IMR-90 (cell line): ENCODE measurements at regions not wholly inside any gene's neighbourhood (a gene's known extent, or its start where the extent isn't known, plus 50 kb on each side); places are given as distances from the start of the nearest gene placed in this dataset.

Experiments used
- ATAC-seq: fragments of 200-7000 bp; cut with Tn5 transposase; 2 replicates; pipeline ENCODE4 v1.9.1; 2020; ENCODE audit warnings: low read depth, mild to moderate bottlenecking, moderate library complexity
- BruUV-seq: library from RNA; stranded (reverse); fragments of 400-500 nt; replicated peaks from 2 replicates; lab custom pipeline; 2021; lab: Mats Ljungman, UMichigan
- CTCF ChIA-PET: fragments of 300-600 bp; formaldehyde crosslinking; extraction: SDS; loops from one replicate; lab custom pipeline; 2021; ENCODE audit warnings: antibody characterized with exemption; lab: Yijun Ruan, JAX
- POLR2A ChIA-PET: fragments of 300-600 bp; sonication (Branson Sonifier 250); formaldehyde crosslinking; loops from one replicate; lab custom pipeline; 2022; ENCODE audit warnings: antibody characterized with exemption; ENCODE audit not compliant: unreplicated experiment; lab: Charles Lee
- DNase-seq: peaks from one replicate; pipeline ENCODE4 v3.0.0; 2013
- H2AFZ ChIP-seq: replicated peaks from 2 replicates; pipeline ENCODE3; 2013; ENCODE audit warnings: low read length, mild to moderate bottlenecking; ENCODE audit not compliant: poor library complexity
- H2AK5ac ChIP-seq: 2 replicates; pipeline ENCODE4 v1.6.1; 2013; ENCODE audit warnings: low read depth, low read length, inconsistent platforms
- H2AK9ac ChIP-seq: replicated peaks from 2 replicates; pipeline ENCODE3; 2013; ENCODE audit warnings: mild to moderate bottlenecking, low read depth, low read length, moderate library complexity; ENCODE audit not compliant: poor library complexity
- H2BK120ac ChIP-seq: 2 replicates; pipeline ENCODE4 v1.6.1; 2013; ENCODE audit warnings: low read depth, low read length, inconsistent platforms
- H2BK15ac ChIP-seq: 3 replicates; pipeline ENCODE4 v1.6.1; 2013; ENCODE audit warnings: low read depth, low read length, inconsistent platforms
- H2BK20ac ChIP-seq: 2 replicates; pipeline ENCODE4 v1.6.1; 2013; ENCODE audit warnings: low read depth, mild to moderate bottlenecking, inconsistent platforms, low read length, moderate library complexity
- H2BK5ac ChIP-seq: 2 replicates; pipeline ENCODE4 v1.6.1; 2013; ENCODE audit warnings: mild to moderate bottlenecking, low read depth, low read length, inconsistent platforms; ENCODE audit not compliant: poor library complexity, severe bottlenecking
- H3K14ac ChIP-seq: replicated peaks from 2 replicates; pipeline ENCODE4 v1.6.1; 2013; ENCODE audit warnings: low read depth, low read length, inconsistent platforms
- H3K18ac ChIP-seq: 2 replicates; pipeline ENCODE4 v1.6.1; 2013; ENCODE audit warnings: low read depth, low read length, control low read depth
- H3K23ac ChIP-seq: 2 replicates; pipeline ENCODE4 v1.6.1; 2013; ENCODE audit warnings: low read depth, low read length, inconsistent platforms
- H3K27ac ChIP-seq: 2 replicates; pipeline ENCODE4 v1.5.1; 2013; ENCODE audit warnings: mild to moderate bottlenecking, control low read depth, low read length; ENCODE audit not compliant: insufficient read depth
- H3K27me3 ChIP-seq: 2 replicates; pipeline ENCODE4 v1.6.1; 2013; ENCODE audit warnings: low read length; ENCODE audit not compliant: control insufficient read depth, insufficient read depth
- H3K36me3 ChIP-seq: 2 replicates; pipeline ENCODE4 v1.6.1; 2013; ENCODE audit warnings: low read length, mixed read lengths; ENCODE audit not compliant: control insufficient read depth, insufficient read depth
- H3K4ac ChIP-seq: 2 replicates; pipeline ENCODE4 v1.6.1; 2013; ENCODE audit warnings: low read depth, low read length, inconsistent platforms
- H3K4me1 ChIP-seq: 2 replicates; pipeline ENCODE4 v1.6.1; 2013; ENCODE audit warnings: low read length, mixed read lengths; ENCODE audit not compliant: control insufficient read depth, insufficient read depth
- H3K4me2 ChIP-seq: 2 replicates; pipeline ENCODE4 v1.6.1; 2013; ENCODE audit warnings: low read depth, mild to moderate bottlenecking, control low read depth, low read length, moderate library complexity
- H3K4me3 ChIP-seq: 2 replicates; pipeline ENCODE4 v1.5.1; 2013; ENCODE audit warnings: low read depth, mild to moderate bottlenecking, control low read depth, low read length, moderate library complexity; ENCODE audit not compliant: insufficient read depth
- H3K56ac ChIP-seq: 2 replicates; pipeline ENCODE4 v1.6.1; 2013; ENCODE audit warnings: low read length, inconsistent platforms; ENCODE audit not compliant: insufficient read depth; ENCODE audit errors: extremely low read depth
- H3K79me1 ChIP-seq, 2 experiments: 2 replicates each; pipeline ENCODE4 v1.6.1; 2013; ENCODE audit warnings: low read length in 2 of 2, inconsistent platforms in 1 of 2, low read depth in 1 of 2
- H3K9ac ChIP-seq: 2 replicates; pipeline ENCODE4 v1.6.1; 2013; ENCODE audit warnings: low read depth, low read length, control low read depth
- H3K9me1 ChIP-seq: 2 replicates; pipeline ENCODE4 v1.6.1; 2013; ENCODE audit warnings: low read length, inconsistent platforms; ENCODE audit not compliant: insufficient read depth
- H3K9me3 ChIP-seq: 2 replicates; pipeline ENCODE4 v1.6.1; 2013; ENCODE audit warnings: low read length; ENCODE audit not compliant: control insufficient read depth, insufficient read depth
- H4K20me1 ChIP-seq: 2 replicates; pipeline ENCODE4 v1.6.1; 2013; ENCODE audit warnings: low read length, inconsistent platforms; ENCODE audit not compliant: insufficient read depth
- H4K5ac ChIP-seq: 2 replicates; pipeline ENCODE4 v1.6.1; 2013; ENCODE audit warnings: mild to moderate bottlenecking, low read depth, low read length, control low read depth
- H4K8ac ChIP-seq, 2 experiments: 2 replicates each; pipeline ENCODE4 v1.6.1; 2013; ENCODE audit warnings: low read depth in 2 of 2, low read length in 2 of 2, control low read depth in 1 of 2, inconsistent platforms in 1 of 2
- H4K91ac ChIP-seq: 2 replicates; pipeline ENCODE4 v1.6.1; 2013; ENCODE audit warnings: low read depth, low read length, inconsistent platforms; ENCODE audit not compliant: insufficient read depth
- BHLHE40 ChIP-seq: fragments of 150-350 bp; IDR thresholded peaks from 2 replicates; pipeline ENCODE4 v1.6.1; 2016; ENCODE audit warnings: mild to moderate bottlenecking, low read depth, low read length
- CEBPB ChIP-seq: IDR thresholded peaks from 2 replicates; pipeline ENCODE4 v1.6.1; 2012; ENCODE audit warnings: low read depth, low read length, improper control_type of control experiment
- CHD1 ChIP-seq: IDR thresholded peaks from 2 replicates; pipeline ENCODE4 v1.6.1; 2012; ENCODE audit warnings: low read depth, low read length, improper control_type of control experiment
- CTCF ChIP-seq: conservative IDR thresholded peaks from 2 replicates; pipeline ENCODE4 v1.5.1; 2012; ENCODE audit warnings: mild to moderate bottlenecking, low read depth, low read length, improper control_type of control experiment
- FOS ChIP-seq: fragments of 150-350 bp; IDR thresholded peaks from 2 replicates; pipeline ENCODE4 v1.6.1; 2016; ENCODE audit warnings: low read depth, low read length
- MAFK ChIP-seq: IDR thresholded peaks from 2 replicates; pipeline ENCODE4 v1.6.1; 2012; ENCODE audit warnings: low read depth, low read length, improper control_type of control experiment
- MAZ ChIP-seq: IDR thresholded peaks from 2 replicates; pipeline ENCODE4 v1.6.1; 2012; ENCODE audit warnings: low read depth, mild to moderate bottlenecking, low read length, improper control_type of control experiment, moderate library complexity, borderline replicate concordance
- MXI1 ChIP-seq: IDR thresholded peaks from 2 replicates; pipeline ENCODE4 v1.6.1; 2012; ENCODE audit warnings: low read depth, mild to moderate bottlenecking, low read length, moderate library complexity, borderline replicate concordance
- NFE2L2 ChIP-seq: fragments of 150-350 bp; IDR thresholded peaks from 2 replicates; pipeline ENCODE4 v1.6.1; 2016; ENCODE audit warnings: low read depth, mild to moderate bottlenecking, low read length
- POLR2A ChIP-seq: IDR thresholded peaks from 2 replicates; pipeline ENCODE4 v1.6.1; 2012; ENCODE audit warnings: mild to moderate bottlenecking, low read depth, low read length
- RAD21 ChIP-seq: IDR thresholded peaks from 2 replicates; pipeline ENCODE4 v1.6.1; 2012; ENCODE audit warnings: low read length, improper control_type of control experiment
- RCOR1 ChIP-seq: IDR thresholded peaks from 2 replicates; pipeline ENCODE4 v1.6.1; 2012; ENCODE audit warnings: mild to moderate bottlenecking, low read length, improper control_type of control experiment; ENCODE audit not compliant: insufficient replicate concordance
- RFX5 ChIP-seq: IDR thresholded peaks from 2 replicates; pipeline ENCODE4 v1.8.0; 2012; ENCODE audit warnings: low read depth, mild to moderate bottlenecking, low read length, moderate library complexity
- SMC3 ChIP-seq: fragments of 150-350 bp; IDR thresholded peaks from 2 replicates; pipeline ENCODE4 v1.6.1; 2016; ENCODE audit warnings: low read depth, mild to moderate bottlenecking, antibody characterized with exemption, low read length, moderate library complexity
- WGBS, 2 experiments: methylation state at CpG; one replicate each; pipeline versions ENCODE4 v1.1.5 to v1.1.7; 2013; ENCODE audit warnings: missing lambda C conversion rate in 2 of 2; ENCODE audit not compliant: insufficient read length in 1 of 2; ENCODE audit errors: extremely low coverage in 2 of 2; 5-methylcytosine and 5-hydroxymethylcytosine counted together
- dilution Hi-C: fragments of 300-500 bp; cut with HindIII; formaldehyde crosslinking; loops from one replicate; pipeline ENCODE4 v1.14.3; 2018; ENCODE audit warnings: low sequenced_read_pairs; ENCODE audit not compliant: unreplicated experiment
- in situ Hi-C: fragments of 300-500 bp; cut with MboI; formaldehyde crosslinking; loops from 3 replicates; pipeline ENCODE4 v1.14.3; 2019; ENCODE audit warnings: low sequenced_read_pairs, inconsistent platforms, mixed read lengths
- intact Hi-C: fragments of 100-400 bp; cut with micrococcal nuclease; formaldehyde crosslinking; loops from 2 replicates; pipeline ENCODE4 v1.10.0; 2022
- TF ChIP-seq, protein P1 (sequence below): fragments of 150-350 bp; IDR thresholded peaks from 2 replicates; pipeline ENCODE4 v1.6.1; 2017; ENCODE audit warnings: mild to moderate bottlenecking, antibody characterized with exemption, low read length, low read depth
- TF ChIP-seq, protein P2 (sequence below): fragments of 150-350 bp; IDR thresholded peaks from 2 replicates; pipeline ENCODE4 v1.6.1; 2016; ENCODE audit warnings: low read depth, mild to moderate bottlenecking, low read length, moderate library complexity, borderline replicate concordance

GRCh38 chr6:92111386-92111785 is 1308.0 kb downstream of the EPHA7 start:
- Histone ChIP-seq H3K18ac (no peak overlapping the region), H3K27me3 (no peaks in the 10 kb centered on the region), H3K27ac (no peak overlapping the region), H3K4me3 (no peak overlapping the region), H4K91ac (no peak overlapping the region), H2BK120ac (no peak overlapping the region), H4K20me1 (no peaks in the 10 kb centered on the region), H3K23ac (no peak overlapping the region), H2BK15ac (no peak overlapping the region), H2BK20ac (no peak overlapping the region), H2BK5ac (no peak overlapping the region), H3K9me1 (no peaks in the 10 kb centered on the region), H3K4ac (no peak overlapping the region), H2AK5ac (no peak overlapping the region), H4K5ac (no peak overlapping the region), H3K36me3 (no peaks in the 10 kb centered on the region), H3K56ac (no peak overlapping the region), H3K4me1 (no peaks in the 10 kb centered on the region), H4K8ac (no peak overlapping the region), H3K9ac (no peak overlapping the region), H3K9me3 (peaks cover 4% of the 10 kb centered on the region), H2AK9ac (no peak overlapping the region), H3K14ac (no peak overlapping the region), H3K79me1 (no peaks in the 10 kb centered on the region), H2AFZ (no peak overlapping the region), H3K4me2 (no peak overlapping the region)
- intact Hi-C loops = loop anchor here (5.0 kb wide), 1 partner anchor 644 kb away; no protein-coding TSS in a partner anchor
- TF ChIP-seq MAZ = no peak
- TF ChIP-seq CHD1 = no peak
- no peak for TF ChIP-seq POLR2A
- no peak for TF ChIP-seq BHLHE40
- no peak for TF ChIP-seq CTCF
- TF ChIP-seq RAD21 = no peak
- no peak for TF ChIP-seq MXI1
- TF ChIP-seq MAFK = no peak
- TF ChIP-seq, protein P1, sequence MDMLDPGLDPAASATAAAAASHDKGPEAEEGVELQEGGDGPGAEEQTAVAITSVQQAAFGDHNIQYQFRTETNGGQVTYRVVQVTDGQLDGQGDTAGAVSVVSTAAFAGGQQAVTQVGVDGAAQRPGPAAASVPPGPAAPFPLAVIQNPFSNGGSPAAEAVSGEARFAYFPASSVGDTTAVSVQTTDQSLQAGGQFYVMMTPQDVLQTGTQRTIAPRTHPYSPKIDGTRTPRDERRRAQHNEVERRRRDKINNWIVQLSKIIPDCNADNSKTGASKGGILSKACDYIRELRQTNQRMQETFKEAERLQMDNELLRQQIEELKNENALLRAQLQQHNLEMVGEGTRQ = no peak
- TF ChIP-seq FOS = no peak
- no peak for TF ChIP-seq NFE2L2
- TF ChIP-seq SMC3 = no peak
- TF ChIP-seq, protein P2, sequence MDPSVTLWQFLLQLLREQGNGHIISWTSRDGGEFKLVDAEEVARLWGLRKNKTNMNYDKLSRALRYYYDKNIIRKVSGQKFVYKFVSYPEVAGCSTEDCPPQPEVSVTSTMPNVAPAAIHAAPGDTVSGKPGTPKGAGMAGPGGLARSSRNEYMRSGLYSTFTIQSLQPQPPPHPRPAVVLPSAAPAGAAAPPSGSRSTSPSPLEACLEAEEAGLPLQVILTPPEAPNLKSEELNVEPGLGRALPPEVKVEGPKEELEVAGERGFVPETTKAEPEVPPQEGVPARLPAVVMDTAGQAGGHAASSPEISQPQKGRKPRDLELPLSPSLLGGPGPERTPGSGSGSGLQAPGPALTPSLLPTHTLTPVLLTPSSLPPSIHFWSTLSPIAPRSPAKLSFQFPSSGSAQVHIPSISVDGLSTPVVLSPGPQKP = no peak
- TF ChIP-seq CEBPB = no peak
- TF ChIP-seq RFX5 = no peak
- TF ChIP-seq RCOR1 = no peak
- WGBS, 2 experiments = no CpG with 5 or more reads among the region's 2 CpGs
- CTCF ChIA-PET = no interaction called here
- in situ Hi-C loops = no loop called here
- DNase-seq = no peak
- dilution Hi-C loops = no loop called here
- POLR2A ChIA-PET = no interaction called here
- ATAC-seq = no peak
- no TSS peak for BruUV-seq
